Lower leg skin (tissue), 3 donors: ENCODE measurements at regions not wholly inside any gene's neighbourhood (a gene's known extent, or its start where the extent isn't known, plus 50 kb on each side); places are given as distances from the start of the nearest gene placed in this dataset.

Experiments
- POLR2A ChIP-seq, 2 donors: fragments of 450-650 bp; IDR thresholded peaks; one replicate each; pipeline ENCODE4 v1.6.1; 2016 to 2017; ENCODE audit warnings: antibody characterized with exemption in 2 of 2, mild to moderate bottlenecking in 1 of 2, moderate library complexity in 1 of 2
- TF ChIP-seq, protein P1 (sequence below), 3 donors: fragments of 450-650 bp; IDR thresholded peaks; one replicate each; pipeline ENCODE4 v1.5.1; 2016; ENCODE audit warnings: antibody characterized with exemption in 3 of 3, mild to moderate bottlenecking in 3 of 3, moderate library complexity in 2 of 3

DNA sequence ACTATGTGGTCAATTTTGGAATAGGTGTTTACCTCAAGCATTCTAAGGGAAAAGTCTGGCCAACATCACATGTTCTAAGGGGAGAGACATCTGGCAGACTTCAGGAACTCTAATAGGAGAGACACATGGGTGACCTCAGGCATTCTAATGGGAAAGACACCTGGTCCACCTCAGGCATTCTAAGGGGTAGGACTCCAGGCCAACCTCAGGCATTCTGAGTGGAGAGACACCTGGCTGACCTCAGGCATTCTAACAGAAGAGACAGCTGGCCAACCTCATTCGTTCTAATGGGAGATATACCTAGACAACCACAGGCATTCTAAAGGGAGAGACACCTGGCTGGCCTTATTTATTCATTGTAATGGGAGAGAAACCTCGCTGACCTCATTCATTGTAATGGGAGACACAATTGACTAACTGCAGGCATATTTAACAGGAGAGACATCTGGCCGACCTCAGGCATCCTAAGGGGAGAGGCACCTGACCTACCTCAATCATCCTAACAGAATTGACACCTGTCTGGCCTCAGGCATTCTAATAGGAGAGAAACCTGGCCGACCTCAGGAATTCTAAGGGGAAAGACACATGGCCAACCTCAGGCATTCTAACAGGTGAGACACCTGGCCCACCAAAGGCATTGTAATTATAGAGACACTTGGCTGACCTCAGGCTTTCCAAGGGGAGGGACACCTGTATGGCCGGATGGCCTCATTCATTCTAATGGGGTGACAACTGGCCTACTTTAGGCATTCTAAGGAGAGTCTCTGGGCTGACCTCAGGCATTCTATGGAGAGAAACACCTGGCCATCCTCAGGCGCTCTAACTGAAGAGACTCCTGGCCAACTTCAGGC lies 1346.8 kb downstream of the UQCRFS1 start:
- TF ChIP-seq POLR2A (IDR thresholded peaks at IDR 0.05) = no peak
- TF ChIP-seq, protein P1, sequence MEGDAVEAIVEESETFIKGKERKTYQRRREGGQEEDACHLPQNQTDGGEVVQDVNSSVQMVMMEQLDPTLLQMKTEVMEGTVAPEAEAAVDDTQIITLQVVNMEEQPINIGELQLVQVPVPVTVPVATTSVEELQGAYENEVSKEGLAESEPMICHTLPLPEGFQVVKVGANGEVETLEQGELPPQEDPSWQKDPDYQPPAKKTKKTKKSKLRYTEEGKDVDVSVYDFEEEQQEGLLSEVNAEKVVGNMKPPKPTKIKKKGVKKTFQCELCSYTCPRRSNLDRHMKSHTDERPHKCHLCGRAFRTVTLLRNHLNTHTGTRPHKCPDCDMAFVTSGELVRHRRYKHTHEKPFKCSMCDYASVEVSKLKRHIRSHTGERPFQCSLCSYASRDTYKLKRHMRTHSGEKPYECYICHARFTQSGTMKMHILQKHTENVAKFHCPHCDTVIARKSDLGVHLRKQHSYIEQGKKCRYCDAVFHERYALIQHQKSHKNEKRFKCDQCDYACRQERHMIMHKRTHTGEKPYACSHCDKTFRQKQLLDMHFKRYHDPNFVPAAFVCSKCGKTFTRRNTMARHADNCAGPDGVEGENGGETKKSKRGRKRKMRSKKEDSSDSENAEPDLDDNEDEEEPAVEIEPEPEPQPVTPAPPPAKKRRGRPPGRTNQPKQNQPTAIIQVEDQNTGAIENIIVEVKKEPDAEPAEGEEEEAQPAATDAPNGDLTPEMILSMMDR (IDR thresholded peaks at IDR 0.05) = no peak
